Activated naive CD4-positive, alpha-beta T cell treated with anti-CD3 and anti-CD28 coated beads for 36 hours (primary cell): ENCODE measurements at regions not wholly inside any gene's neighbourhood (a gene's known extent, or its start where the extent isn't known, plus 50 kb on each side); places are given as distances from the start of the nearest gene placed in this dataset.
"Not testable (repeated sequence)": the region's sequence is repeated elsewhere in the genome, so short reads cannot be mapped to it uniquely, and the experiment has no call there.

Source experiments
- CTCF ChIA-PET: fragments of 350-600 bp; sonication (Branson Sonifier 250); formaldehyde crosslinking; loops from one replicate; lab custom pipeline; 2021; ENCODE audit warnings: antibody characterized with exemption; lab: Charles Lee
- DNase-seq: peaks from one replicate; pipeline ENCODE4 v3.0.0-alpha.2; 2020
- H3K27ac Mint-ChIP-seq: one replicate; pipeline ENCODE4 v1.8.0; 2021; ENCODE audit warnings: mild to moderate bottlenecking, mixed read lengths
- H3K27me3 Mint-ChIP-seq: one replicate; pipeline ENCODE4 v1.8.0; 2021; ENCODE audit warnings: low read depth, mixed read lengths
- H3K36me3 Mint-ChIP-seq: one replicate; pipeline ENCODE4 v1.8.0; 2021; ENCODE audit warnings: low read depth, mixed read lengths
- H3K4me1 Mint-ChIP-seq: one replicate; pipeline ENCODE4 v1.8.0; 2021; ENCODE audit warnings: low read depth, mixed read lengths
- H3K4me3 Mint-ChIP-seq: one replicate; pipeline ENCODE4 v1.8.0; 2021; ENCODE audit warnings: mild to moderate bottlenecking, moderate library complexity, mixed read lengths
- H3K9me3 Mint-ChIP-seq: one replicate; pipeline ENCODE4 v1.8.0; 2021; ENCODE audit warnings: mixed read lengths
- intact Hi-C: fragments of 100-400 bp; cut with micrococcal nuclease; formaldehyde crosslinking; loops from one replicate; pipeline ENCODE4 v1.15.1; 2023

- no peaks in the 10 kb centered on the region for H3K36me3 Mint-ChIP-seq
- H3K9me3 Mint-ChIP-seq: no peaks in the 10 kb centered on the region
- DNase-seq: no peak
- no peak overlapping the region for H3K4me3 Mint-ChIP-seq
- H3K27ac Mint-ChIP-seq: no peak overlapping the region
- H3K27me3 Mint-ChIP-seq: peaks cover 16% of the 10 kb centered on the region
- intact Hi-C loops: no loop called here
- H3K4me1 Mint-ChIP-seq: no peaks in the 10 kb centered on the region
- CTCF ChIA-PET: no interaction called here
Measured at GRCh38 chr1:61572046-61572445, 152.9 kb downstream of the TM2D1 start.

DNA sequence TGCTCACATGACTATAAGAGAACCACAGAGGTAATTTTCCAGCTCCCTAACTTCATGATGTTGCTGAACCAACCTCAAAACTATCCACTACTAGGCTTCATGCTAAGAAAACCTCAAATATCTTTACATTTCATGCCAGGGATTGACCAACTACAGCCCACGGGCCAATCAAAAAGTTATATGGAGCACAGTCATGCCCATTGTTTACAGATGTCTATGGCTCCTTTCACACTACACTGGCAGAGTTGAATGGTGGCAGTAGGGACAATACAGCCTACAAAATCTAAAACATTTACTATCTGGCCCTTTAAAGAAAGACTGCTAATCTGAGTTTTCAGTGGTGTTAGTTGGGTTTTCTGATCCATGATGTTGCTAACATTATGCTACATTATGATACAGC lies 154.8 kb downstream of the TM2D1 start:
- no peak for DNase-seq
- no peaks in the 10 kb centered on the region for H3K36me3 Mint-ChIP-seq
- peaks cover 8% of the 10 kb centered on the region for H3K27me3 Mint-ChIP-seq
- intact Hi-C loops: no loop called here
- peaks cover 4% of the 10 kb centered on the region for H3K9me3 Mint-ChIP-seq
- no peak overlapping the region for H3K4me3 Mint-ChIP-seq
- no peaks in the 10 kb centered on the region for H3K4me1 Mint-ChIP-seq
- CTCF ChIA-PET: interaction anchor here (0.7 kb wide), 1 partner anchor 57 kb away, joined by 3 read pairs; no protein-coding TSS in a partner anchor
- H3K27ac Mint-ChIP-seq: no peak overlapping the region

DNA sequence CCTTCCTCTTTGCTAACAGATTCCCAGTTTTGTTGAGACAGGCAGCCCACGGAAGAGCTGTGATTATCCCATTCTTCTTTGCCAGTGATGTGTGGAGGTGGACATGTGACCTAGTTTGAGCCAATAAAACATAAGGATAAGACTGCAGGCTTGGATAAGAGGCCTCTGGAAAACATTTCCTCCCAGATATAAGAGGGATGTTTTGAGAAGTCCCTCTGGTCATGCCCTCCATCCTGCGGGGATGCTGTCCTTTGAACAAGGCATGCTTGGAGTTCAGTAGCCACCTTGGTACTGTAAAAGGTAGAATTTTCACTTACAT lies 155.7 kb downstream of the TM2D1 start:
- H3K4me3 Mint-ChIP-seq: no peak overlapping the region
- CTCF ChIA-PET: no interaction called here
- no peak for DNase-seq
- H3K9me3 Mint-ChIP-seq: peaks cover 10% of the 10 kb centered on the region
- H3K27ac Mint-ChIP-seq: no peak overlapping the region
- intact Hi-C loops: no loop called here
- H3K36me3 Mint-ChIP-seq: peaks cover 4% of the 10 kb centered on the region
- no peaks in the 10 kb centered on the region for H3K4me1 Mint-ChIP-seq
- H3K27me3 Mint-ChIP-seq: peaks cover 4% of the 10 kb centered on the region

DNA sequence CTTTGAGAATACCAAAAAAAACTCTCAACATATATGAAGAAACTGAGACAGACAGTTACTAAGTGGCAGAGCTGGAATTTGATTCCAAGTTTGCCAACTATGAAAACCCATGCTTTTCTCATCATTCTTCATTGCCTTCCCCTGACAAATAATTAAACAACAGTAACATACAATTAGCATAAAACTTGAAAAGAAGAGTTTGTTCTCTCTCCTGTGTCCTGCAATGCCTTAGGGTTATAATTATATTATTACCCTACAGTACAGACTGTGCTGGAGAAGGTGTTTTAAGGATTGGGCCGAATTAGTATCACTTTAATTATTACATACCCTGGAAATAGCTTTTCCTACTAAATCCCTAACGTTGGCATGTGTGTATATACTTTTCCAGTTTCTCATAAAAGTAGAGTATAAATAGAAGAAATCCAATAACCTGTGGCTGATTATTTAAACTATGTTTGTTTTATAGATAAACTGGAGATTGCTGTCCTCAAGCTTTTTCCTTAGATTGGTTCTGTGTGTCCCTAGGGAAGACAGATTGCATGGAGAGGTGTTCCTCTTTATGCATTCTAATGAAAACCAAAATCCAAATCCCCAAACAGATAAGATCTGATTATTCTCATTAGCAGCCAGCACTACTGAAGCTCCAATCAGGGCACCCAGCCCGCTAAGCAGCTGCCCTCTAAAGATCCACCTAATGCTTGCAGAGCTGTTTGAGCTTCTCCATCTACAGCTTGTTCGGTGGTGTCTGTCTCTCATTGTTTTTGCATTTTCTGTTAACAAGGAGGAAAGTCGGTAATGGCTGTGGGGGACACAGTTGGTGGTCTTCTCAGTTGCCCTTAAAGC lies 156.3 kb downstream of the TM2D1 start:
- Mint-ChIP-seq H3K27ac (no peak overlapping the region), H3K4me3 (no peak overlapping the region), H3K27me3 (peaks cover 2% of the 10 kb centered on the region), H3K4me1 (no peaks in the 10 kb centered on the region), H3K36me3 (peaks cover 4% of the 10 kb centered on the region), H3K9me3 (peaks cover 10% of the 10 kb centered on the region)
- CTCF ChIA-PET: interaction anchor here (0.5 kb wide), 1 partner anchor 492 kb away, joined by 4 read pairs; no protein-coding TSS in a partner anchor
- DNase-seq: no peak
- intact Hi-C loops: no loop called here

DNA sequence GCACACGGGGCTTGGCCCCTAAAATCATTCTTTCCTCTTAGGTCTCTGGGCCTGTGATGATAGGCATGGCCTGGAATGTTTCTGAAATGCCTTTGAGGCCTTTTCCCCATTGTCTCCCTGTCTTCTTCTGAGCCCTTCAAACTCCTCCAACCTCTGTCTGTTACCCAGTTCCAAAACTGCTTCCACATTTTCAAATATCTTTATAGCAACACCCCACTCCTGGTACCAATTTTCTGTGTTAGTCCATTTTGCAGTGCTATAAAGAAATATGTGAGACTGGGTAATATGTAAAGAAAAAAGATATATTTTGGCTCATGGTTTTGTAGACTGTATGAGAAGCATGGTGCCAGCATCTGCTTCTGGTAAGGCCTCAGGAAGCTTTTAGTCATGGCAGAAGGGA lies 158.8 kb downstream of the TM2D1 start:
- Mint-ChIP-seq H3K4me1 (no peaks in the 10 kb centered on the region), H3K36me3 (peaks cover 4% of the 10 kb centered on the region)
- CTCF ChIA-PET: no interaction called here

DNA sequence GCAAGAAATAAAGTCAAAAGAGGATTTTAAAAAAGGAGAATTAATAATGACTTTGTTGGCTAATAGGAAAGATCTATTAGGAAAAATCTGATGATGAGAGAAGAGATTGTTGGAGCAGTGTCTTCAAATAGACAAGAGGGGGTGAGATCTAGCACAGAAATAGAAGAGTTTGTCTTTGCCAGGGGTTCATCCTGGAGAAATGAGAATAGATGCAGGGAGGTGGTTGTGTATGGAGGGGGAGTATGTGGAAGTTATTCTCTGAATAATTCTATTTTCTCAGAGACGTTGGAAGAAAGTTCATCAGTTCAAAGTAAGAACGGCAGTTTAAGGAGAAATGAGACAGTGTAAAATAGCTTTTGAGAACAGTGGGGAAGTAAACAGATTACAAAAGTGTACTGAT lies 161.3 kb downstream of the TM2D1 start:
- Mint-ChIP-seq H3K4me3 (no peak overlapping the region), H3K36me3 (peaks cover 4% of the 10 kb centered on the region), H3K27ac (no peak overlapping the region), H3K9me3 (peaks cover 10% of the 10 kb centered on the region), H3K4me1 (no peaks in the 10 kb centered on the region), H3K27me3 (no peaks in the 10 kb centered on the region)
- DNase-seq: no peak
- intact Hi-C loops: no loop called here
- CTCF ChIA-PET: interaction anchor here (0.5 to 0.6 kb wide), 2 partner anchors 25 to 638 kb away, joined by 3 to 6 read pairs; no protein-coding TSS in a partner anchor

More for the DNA sequence above, 158.8 kb downstream of the TM2D1 start:
- no peak overlapping the region for H3K27ac Mint-ChIP-seq
- peaks cover 10% of the 10 kb centered on the region for H3K9me3 Mint-ChIP-seq
- no peaks in the 10 kb centered on the region for H3K27me3 Mint-ChIP-seq
- no peak overlapping the region for H3K4me3 Mint-ChIP-seq
- intact Hi-C loops: no loop called here
- DNase-seq: no peak

GRCh38 chr1:61561666-61562065 lies 163.3 kb downstream of the TM2D1 start:
- H3K27ac Mint-ChIP-seq: no peak overlapping the region
- peaks cover 3% of the 10 kb centered on the region for H3K27me3 Mint-ChIP-seq
- H3K4me1 Mint-ChIP-seq: no peaks in the 10 kb centered on the region
- CTCF ChIA-PET: no interaction called here
- H3K36me3 Mint-ChIP-seq: peaks cover 4% of the 10 kb centered on the region
- H3K4me3 Mint-ChIP-seq: no peak overlapping the region
- DNase-seq: no peak
- H3K9me3 Mint-ChIP-seq: peaks cover 10% of the 10 kb centered on the region
- intact Hi-C loops: no loop called here

- Mint-ChIP-seq H3K27ac (no peak overlapping the region), H3K36me3 (peaks cover 4% of the 10 kb centered on the region), H3K9me3 (peaks cover 10% of the 10 kb centered on the region), H3K27me3 (peaks cover 6% of the 10 kb centered on the region), H3K4me1 (no peaks in the 10 kb centered on the region), H3K4me3 (no peak overlapping the region)
- DNase-seq: no peak
- CTCF ChIA-PET: no interaction called here
- intact Hi-C loops: no loop called here
Measured at GRCh38 chr1:61560385-61560784, 164.6 kb downstream of the TM2D1 start.

DNA sequence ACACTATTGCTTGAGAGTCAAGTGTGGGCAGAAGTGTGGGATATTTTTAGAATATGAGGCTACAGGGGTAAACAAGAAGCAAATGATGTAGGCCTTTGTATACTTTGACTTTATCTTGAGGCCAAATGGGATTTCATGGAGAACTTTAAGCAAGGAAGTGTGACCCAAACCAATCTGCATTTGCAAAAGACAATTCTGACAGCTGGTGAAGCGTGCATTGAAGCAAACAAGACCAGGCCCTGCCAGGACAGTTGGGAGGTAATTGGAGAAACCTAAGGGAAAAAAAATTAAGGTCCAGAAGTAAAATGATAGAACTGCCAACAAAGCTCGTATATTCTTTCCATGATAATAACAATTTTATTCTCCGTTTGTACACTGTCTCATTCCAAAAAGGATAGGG lies 168.3 kb downstream of the TM2D1 start:
- no peak overlapping the region for H3K4me3 Mint-ChIP-seq
- H3K36me3 Mint-ChIP-seq: no peaks in the 10 kb centered on the region
- CTCF ChIA-PET: interaction anchor here (1.7 kb wide), 1 partner anchor 10 kb away, joined by 6 read pairs; no protein-coding TSS in a partner anchor
- peaks cover 5% of the 10 kb centered on the region for H3K9me3 Mint-ChIP-seq
- H3K4me1 Mint-ChIP-seq: no peaks in the 10 kb centered on the region
- intact Hi-C loops: no loop called here
- no peak for DNase-seq
- no peak overlapping the region for H3K27ac Mint-ChIP-seq
- peaks cover 8% of the 10 kb centered on the region for H3K27me3 Mint-ChIP-seq

DNA sequence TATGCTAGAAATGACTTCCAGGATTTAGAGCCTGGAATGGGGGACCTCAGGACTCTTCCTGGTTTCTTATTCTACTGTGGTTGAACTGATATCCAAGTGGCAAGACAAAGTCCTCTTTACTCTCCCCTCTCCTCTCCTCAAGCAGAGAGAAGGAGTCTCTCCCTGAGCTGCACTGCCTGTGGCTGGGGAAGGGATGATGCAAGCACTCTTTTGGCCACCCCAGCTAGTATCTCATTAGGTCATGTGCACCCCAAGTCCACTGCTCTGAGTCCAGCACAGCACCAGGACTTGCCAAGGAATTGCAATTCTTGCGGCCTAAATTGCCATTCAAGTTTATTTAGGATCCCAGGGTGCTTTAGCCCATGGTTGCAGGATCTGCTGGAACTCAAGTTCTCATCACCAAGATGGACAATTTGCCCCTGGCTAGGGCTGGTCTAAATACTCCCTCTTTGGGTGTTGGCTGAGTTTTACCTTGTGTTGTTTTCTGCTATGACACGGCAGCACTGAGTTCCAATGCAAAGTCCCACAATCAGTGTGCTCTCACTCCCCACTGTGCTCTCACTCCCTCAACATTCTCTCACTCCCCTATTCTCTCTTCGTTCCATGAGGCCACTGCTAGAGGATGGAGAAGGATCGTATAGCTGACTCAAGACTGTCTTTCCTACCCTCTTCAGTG lies 172.2 kb downstream of the TM2D1 start:
- DNase-seq: no peak
- no peaks in the 10 kb centered on the region for H3K4me1 Mint-ChIP-seq
- H3K36me3 Mint-ChIP-seq: no peaks in the 10 kb centered on the region
- no peak overlapping the region for H3K27ac Mint-ChIP-seq
- intact Hi-C loops: no loop called here
- CTCF ChIA-PET: no interaction called here
- H3K27me3 Mint-ChIP-seq: peaks cover 5% of the 10 kb centered on the region
- peaks cover 5% of the 10 kb centered on the region for H3K9me3 Mint-ChIP-seq
- no peak overlapping the region for H3K4me3 Mint-ChIP-seq

DNA sequence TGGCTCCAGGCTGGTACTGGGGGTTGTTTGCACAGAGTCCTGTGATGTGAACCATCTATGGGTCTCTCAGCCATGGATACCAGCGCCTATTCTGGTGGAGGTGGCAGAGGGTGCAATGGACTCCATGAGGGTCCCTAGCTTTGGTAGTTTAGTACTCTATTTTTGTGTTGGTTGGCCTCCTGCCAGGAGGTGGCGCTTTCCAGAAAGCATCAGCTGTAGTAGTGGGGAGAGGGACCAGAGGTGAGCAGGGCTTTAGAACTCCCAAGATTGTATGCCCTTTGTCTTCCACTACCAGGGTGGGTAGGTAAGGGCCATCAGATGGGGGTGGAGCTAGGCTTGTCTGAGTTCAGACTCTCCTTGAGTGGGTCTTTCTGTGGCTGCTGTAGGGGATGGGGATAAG lies 177.6 kb downstream of the TM2D1 start:
- intact Hi-C loops: loop anchor here (1.0 kb wide), 1 partner anchor 305 kb away; no protein-coding TSS in a partner anchor
- H3K27me3 Mint-ChIP-seq: peaks cover 11% of the 10 kb centered on the region
- H3K9me3 Mint-ChIP-seq, H3K4me3 Mint-ChIP-seq, H3K36me3 Mint-ChIP-seq, H3K27ac Mint-ChIP-seq: not testable (repeated sequence)
- CTCF ChIA-PET: interaction anchor here (0.6 to 2.3 kb wide), 7 partner anchors 10 to 306 kb away, joined by 3 to 7 read pairs (median 5); no protein-coding TSS in a partner anchor
- peak; percentile 43 for DNase-seq
- peaks cover 18% of the 10 kb centered on the region for H3K4me1 Mint-ChIP-seq

GRCh38 chr1:61544870-61545269 lies 180.1 kb downstream of the TM2D1 start:
- H3K4me3 Mint-ChIP-seq, intact Hi-C loops, H3K36me3 Mint-ChIP-seq, DNase-seq, H3K27ac Mint-ChIP-seq, H3K9me3 Mint-ChIP-seq: not testable (repeated sequence)
- Mint-ChIP-seq H3K4me1 (peaks cover 18% of the 10 kb centered on the region), H3K27me3 (peaks cover 11% of the 10 kb centered on the region)
- CTCF ChIA-PET: interaction anchor here (1.1 kb wide), 3 partner anchors 93 to 566 kb away, joined by 3 to 4 read pairs (median 3); no protein-coding TSS in a partner anchor
